Heart right ventricle (tissue), 16 donors: ENCODE measurements at regions not wholly inside any gene's neighbourhood (a gene's known extent, or its start where the extent isn't known, plus 50 kb on each side); places are given as distances from the start of the nearest gene placed in this dataset.

ENCODE experiments used
- ATAC-seq, 8 donors: fragments of 200-7000 bp; cut with Tn5 transposase; one replicate each; pipeline ENCODE4 v1.9.1; 2020; ENCODE audit warnings: mild to moderate bottlenecking in 8 of 8, moderate library complexity in 8 of 8, moderate number of reproducible peaks in 1 of 8
- DNase-seq, 2 donors: peaks; one replicate each; pipeline ENCODE4 v3.0.0-alpha.2; 2020
- H3K27ac ChIP-seq, 10 donors: fragments of 200-600 bp; sonication (generic) in 2 of 10; one replicate each; pipeline versions ENCODE4 v1.5.0 to v1.8.0; 2020 to 2022; ENCODE audit warnings: mild to moderate bottlenecking in 3 of 10
- H3K27me3 ChIP-seq, 7 donors: fragments of 200-600 bp; one replicate each; pipeline ENCODE4 v1.8.0; 2021 to 2022; ENCODE audit warnings: mild to moderate bottlenecking in 2 of 7
- H3K36me3 ChIP-seq, 9 donors: fragments of 200-600 bp; sonication (generic) in 1 of 9; one replicate each; pipeline versions ENCODE4 v1.5.0 to v1.8.0; 2020 to 2022; ENCODE audit warnings: mild to moderate bottlenecking in 2 of 9
- H3K4me1 ChIP-seq, 9 donors: fragments of 200-600 bp; sonication (generic) in 1 of 9; one replicate each; pipeline versions ENCODE4 v1.5.0 to v1.8.0; 2020 to 2022; ENCODE audit warnings: mild to moderate bottlenecking in 4 of 9
- H3K4me3 ChIP-seq, 10 donors: fragments of 200-600 bp; sonication (generic) in 2 of 10; one replicate each; pipeline versions ENCODE4 v1.5.0 to v1.8.0; 2020 to 2022; ENCODE audit warnings: mild to moderate bottlenecking in 7 of 10, moderate library complexity in 2 of 10
- H3K9me3 ChIP-seq, 11 donors: fragments of 200-600 bp in 10 of 11; sonication (generic) in 2 of 11; one replicate each; pipeline versions ENCODE4 v1.5.0 to v1.8.0; 2013 to 2022; ENCODE audit warnings: mild to moderate bottlenecking in 2 of 11, control low read depth in 1 of 11, moderate library complexity in 1 of 11
- WGBS, 2 donors: extraction: QIAGEN DNeasy Blood & Tissue Kit; methylation state at CpG; one replicate each; pipeline ENCODE4 v1.1.7; 2013; ENCODE audit warnings: inconsistent platforms in 1 of 2; 5-methylcytosine and 5-hydroxymethylcytosine counted together
- intact Hi-C, 10 donors: fragments of 100-400 bp; cut with DNase I; formaldehyde crosslinking; loops; one replicate each; pipeline versions ENCODE4 v1.11.1 to v1.14.2; 2022
- TF ChIP-seq, protein P1 (sequence below), 9 donors: fragments of 200-600 bp; sonication (generic) in 2 of 9; IDR thresholded peaks; one replicate each; pipeline versions ENCODE4 v1.5.0 to v1.8.0; 2021 to 2022; ENCODE audit warnings: antibody characterized with exemption in 9 of 9, mild to moderate bottlenecking in 5 of 9, moderate library complexity in 1 of 9
- donor health status: Arrhythmogenic right ventricular cardiomyopathy.
- donor health status: ischemic (EF 13 %, LVEDD 7.1; RV severe dilation, severe dysfunction).
- donor health status: healthy with polysubstance abuse.
- donor health status: DM: no; HTN: yes; CAD: no.
- donor health status: DM: no; HTN: no; CAD: no.
- donor health status: ischemic (EF 25% LVEDD 6.9; RV normal size, moderate dysfunction).
- donor health status: ischemic (EF 25% LVEDD 5.7; RV mildly dilated, moderate dysfunction).
- donor health status: healthy.
- donor health status: DM: yes; HTN: yes; CAD: no.
- donor health status: Ischemic cardiomyopathy.
- donor health status: ischemic (EF 35%, LVEDD 5.7; RV mildly dilated, moderate dysfunction).
- donor health status: nonischemic (EF 11% LVEDD 7.7; RV severe dilation, severe dysfunction).
- donor health status: DM: yes; HTN: yes; CAD: no.
- donor health status: PGD.
- donor health status: ischemic (EF 29% LVEDD 5.4; RV normal size, mild dysfunction).
- donor health status: nonischemic (EF 23%, LVEDD 6.1; RV moderate dilation, normal function).

DNA sequence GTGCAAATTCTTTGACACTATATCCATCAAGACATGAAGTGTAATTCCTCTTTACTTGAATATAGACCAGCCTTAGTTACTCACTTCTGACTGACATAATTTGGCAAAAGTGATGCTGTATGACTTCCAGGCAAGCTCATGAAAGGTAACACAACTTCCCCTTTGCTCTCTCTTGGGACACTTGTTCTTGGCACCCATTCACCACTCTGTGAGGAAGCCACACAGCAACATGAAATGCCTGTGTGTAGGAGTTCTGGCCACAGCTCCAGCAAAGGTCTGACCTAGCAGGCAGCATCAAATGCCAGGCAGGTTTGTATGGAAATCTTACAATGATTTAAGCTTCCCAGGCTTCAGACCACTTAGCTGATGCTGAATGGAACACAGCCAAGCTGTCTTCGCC lies 280.3 kb downstream of the PDHA2 start:
- 86 to 92% methylated on average over 1 of the region's 1 CpG for WGBS, 2 donors
- no peaks in the 10 kb centered on the region for H3K9me3 ChIP-seq
- TF ChIP-seq, protein P1, sequence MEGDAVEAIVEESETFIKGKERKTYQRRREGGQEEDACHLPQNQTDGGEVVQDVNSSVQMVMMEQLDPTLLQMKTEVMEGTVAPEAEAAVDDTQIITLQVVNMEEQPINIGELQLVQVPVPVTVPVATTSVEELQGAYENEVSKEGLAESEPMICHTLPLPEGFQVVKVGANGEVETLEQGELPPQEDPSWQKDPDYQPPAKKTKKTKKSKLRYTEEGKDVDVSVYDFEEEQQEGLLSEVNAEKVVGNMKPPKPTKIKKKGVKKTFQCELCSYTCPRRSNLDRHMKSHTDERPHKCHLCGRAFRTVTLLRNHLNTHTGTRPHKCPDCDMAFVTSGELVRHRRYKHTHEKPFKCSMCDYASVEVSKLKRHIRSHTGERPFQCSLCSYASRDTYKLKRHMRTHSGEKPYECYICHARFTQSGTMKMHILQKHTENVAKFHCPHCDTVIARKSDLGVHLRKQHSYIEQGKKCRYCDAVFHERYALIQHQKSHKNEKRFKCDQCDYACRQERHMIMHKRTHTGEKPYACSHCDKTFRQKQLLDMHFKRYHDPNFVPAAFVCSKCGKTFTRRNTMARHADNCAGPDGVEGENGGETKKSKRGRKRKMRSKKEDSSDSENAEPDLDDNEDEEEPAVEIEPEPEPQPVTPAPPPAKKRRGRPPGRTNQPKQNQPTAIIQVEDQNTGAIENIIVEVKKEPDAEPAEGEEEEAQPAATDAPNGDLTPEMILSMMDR (IDR thresholded peaks at IDR 0.05) = no peak
- intact Hi-C loops = no loop called here
- no peak overlapping the region for H3K4me3 ChIP-seq
- H3K27ac ChIP-seq = no peak overlapping the region
- H3K27me3 ChIP-seq = no peaks in the 10 kb centered on the region
- no peaks in the 10 kb centered on the region for H3K36me3 ChIP-seq
- H3K4me1 ChIP-seq = no peaks in the 10 kb centered on the region
- no peak for ATAC-seq
- no peak for DNase-seq

DNA sequence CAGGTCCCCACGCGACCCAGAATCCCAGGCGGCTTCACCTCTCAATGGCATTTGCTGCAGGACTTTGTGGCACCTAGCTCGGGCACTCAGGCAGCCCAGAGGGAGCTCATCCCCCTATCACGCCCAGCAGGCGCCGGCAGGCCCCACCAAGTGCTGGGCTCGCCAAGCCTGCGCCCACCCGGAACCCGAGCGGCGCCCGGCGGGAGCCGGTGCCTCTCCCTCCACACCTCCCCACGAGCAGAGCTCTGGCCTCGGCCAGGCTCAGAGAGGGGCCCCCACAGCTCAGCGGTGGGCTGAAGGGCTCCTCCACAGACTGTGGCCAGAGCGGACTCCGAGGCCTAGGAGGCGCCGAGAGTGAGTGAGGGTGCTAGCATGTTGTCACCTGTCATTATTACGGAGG lies 286.3 kb downstream of the PDHA2 start:
- Histone ChIP-seq H3K9me3 (peaks cover 0 to 6% (median 0%) of the 10 kb centered on the region in 11 donors), H3K27ac (no peak overlapping the region), H3K36me3 (no peaks in the 10 kb centered on the region), H3K27me3 (no peaks in the 10 kb centered on the region), H3K4me3 (no peak overlapping the region), H3K4me1 (no peaks in the 10 kb centered on the region)
- DNase-seq (no peak), ATAC-seq (no peak)
- TF ChIP-seq, protein P1 (IDR thresholded peaks at IDR 0.05) = no peak
- intact Hi-C loops = no loop called here
- 96% methylated on average over 24 of the region's 24 CpGs for WGBS, 2 donors

DNA sequence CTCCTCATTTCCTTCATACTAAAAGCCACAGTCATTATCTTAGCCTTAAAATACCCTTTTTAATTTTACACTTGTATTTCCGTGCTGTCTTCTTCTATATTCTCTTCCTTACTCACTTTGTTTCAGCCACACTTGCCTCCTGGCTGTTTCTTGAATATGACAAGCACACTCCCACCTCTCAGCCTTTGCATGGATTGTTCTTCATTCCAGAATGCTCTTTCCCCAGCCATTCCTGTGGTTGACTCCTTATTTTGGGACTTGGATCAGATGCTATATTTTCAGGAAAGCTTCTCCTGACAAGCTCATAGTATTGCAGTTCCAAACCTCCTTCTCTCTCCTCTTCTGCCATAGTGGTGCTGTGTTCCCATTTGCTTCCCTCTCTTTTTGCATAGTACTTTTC lies 291.3 kb downstream of the PDHA2 start:
- TF ChIP-seq, protein P1 (IDR thresholded peaks at IDR 0.05) = no peak
- DNase-seq = no peak
- Histone ChIP-seq H3K4me1 (no peaks in the 10 kb centered on the region), H3K27ac (no peak overlapping the region), H3K4me3 (no peak overlapping the region), H3K27me3 (no peaks in the 10 kb centered on the region), H3K36me3 (no peaks in the 10 kb centered on the region), H3K9me3 (peaks cover 0 to 3% (median 0%) of the 10 kb centered on the region in 11 donors)
- 61 to 64% methylated on average over 1 of the region's 1 CpG for WGBS, 2 donors
- ATAC-seq = no peak
- intact Hi-C loops = no loop called here

DNA sequence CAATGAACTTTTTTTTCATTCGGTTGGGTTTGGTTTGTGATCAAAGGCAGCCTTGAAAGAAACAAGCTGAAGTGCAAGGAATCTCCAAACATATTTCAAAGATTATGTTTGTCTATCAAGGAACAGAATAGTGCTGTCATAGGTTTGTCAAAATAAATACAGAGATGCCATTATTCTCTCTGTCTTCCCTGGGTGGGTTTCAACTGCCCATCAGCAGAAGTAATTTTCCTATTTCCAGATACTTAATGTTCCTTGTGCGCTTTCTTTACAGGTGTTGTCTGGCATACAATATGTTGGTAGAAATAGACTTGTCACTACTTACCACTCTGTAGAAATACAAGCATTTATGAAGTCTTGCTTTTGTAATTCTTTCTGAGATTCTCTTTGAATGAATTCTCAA lies 294.9 kb downstream of the PDHA2 start:
- no peak for ATAC-seq
- TF ChIP-seq, protein P1 (IDR thresholded peaks at IDR 0.05) = no peak
- Histone ChIP-seq H3K4me1 (no peaks in the 10 kb centered on the region), H3K36me3 (no peaks in the 10 kb centered on the region), H3K9me3 (no peaks in the 10 kb centered on the region), H3K27me3 (no peaks in the 10 kb centered on the region), H3K27ac (no peak overlapping the region), H3K4me3 (no peak overlapping the region)
- intact Hi-C loops = no loop called here
- DNase-seq = no peak
- 92 to 95% methylated on average over 2 of the region's 2 CpGs for WGBS, 2 donors

DNA sequence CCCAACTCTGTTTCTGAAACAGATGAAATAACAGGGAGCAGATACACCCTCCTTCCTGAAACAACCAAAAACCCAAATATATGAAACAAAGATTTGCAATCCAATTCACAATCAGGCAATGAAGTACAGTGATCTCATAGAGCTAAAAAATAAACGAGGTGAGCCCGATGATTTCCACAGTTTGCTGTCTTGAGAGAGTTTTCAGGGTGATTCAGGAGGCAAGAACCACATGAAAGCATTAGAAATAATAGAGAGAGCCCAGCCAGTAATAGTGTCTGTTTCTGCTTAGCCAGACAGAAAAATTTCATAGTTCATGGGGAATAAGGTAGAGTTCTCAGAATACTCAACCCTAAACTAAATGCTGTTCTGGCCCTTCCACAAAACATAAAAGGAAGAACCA lies 296.2 kb downstream of the PDHA2 start:
- 87% methylated on average over 2 of the region's 2 CpGs for WGBS, 2 donors
- TF ChIP-seq, protein P1 (IDR thresholded peaks at IDR 0.05) = no peak
- intact Hi-C loops = no loop called here
- DNase-seq = no peak
- H3K36me3 ChIP-seq = no peaks in the 10 kb centered on the region
- no peak overlapping the region for H3K27ac ChIP-seq
- no peaks in the 10 kb centered on the region for H3K9me3 ChIP-seq
- no peak for ATAC-seq
- no peak overlapping the region for H3K4me3 ChIP-seq
- H3K27me3 ChIP-seq = no peaks in the 10 kb centered on the region
- no peaks in the 10 kb centered on the region for H3K4me1 ChIP-seq
